A673 (cell line): ENCODE measurements at regions not wholly inside any gene's neighbourhood (a gene's known extent, or its start where the extent isn't known, plus 50 kb on each side); places are given as distances from the start of the nearest gene placed in this dataset.

Source experiments
- CTCF ChIP-seq: fragments of 300-800, 200-600 bp; sonication (generic); conservative IDR thresholded peaks from 2 replicates; pipeline ENCODE4 v1.5.1; 2017; ENCODE audit warnings: low read depth, mild to moderate bottlenecking, antibody characterized with exemption, low read length, moderate library complexity, mixed read lengths
- EZH2 ChIP-seq: fragments of 200-600 bp; sonication (generic); IDR thresholded peaks from 2 replicates; pipeline ENCODE4 v1.6.1; 2017; ENCODE audit warnings: borderline replicate concordance, low read depth, mild to moderate bottlenecking, mixed read lengths, antibody characterized with exemption, low read length; ENCODE audit not compliant: poor library complexity, severe bottlenecking

- no peak for TF ChIP-seq EZH2
- no peak for TF ChIP-seq CTCF
These were observed 1132.5 kb upstream of the SPRY2 start for GRCh38 chr13:81473366-81473899.
